Activated T-helper 17 cell treated with anti-CD3 and anti-CD28 coated beads, Interleukin-2, amount 50 U/mL, for 72 hours (primary cell): ENCODE measurements at regions not wholly inside any gene's neighbourhood (a gene's known extent, or its start where the extent isn't known, plus 50 kb on each side); places are given as distances from the start of the nearest gene placed in this dataset.

ENCODE experiments used
- ATAC-seq: fragments of 150-1000 bp; cut with Tn5 transposase; replicated peaks from 2 replicates; pipeline ENCODE4 v1.10.0; 2021; ENCODE audit warnings: mild to moderate bottlenecking, moderate library complexity
- H3K27ac Mint-ChIP-seq: one replicate; pipeline ENCODE4 v1.8.0; 2022; ENCODE audit warnings: mixed read lengths
- H3K27me3 Mint-ChIP-seq: one replicate; pipeline ENCODE4 v1.8.0; 2022; ENCODE audit warnings: mixed read lengths
- H3K36me3 Mint-ChIP-seq: one replicate; pipeline ENCODE4 v1.8.0; 2022; ENCODE audit warnings: low read depth, mild to moderate bottlenecking, mixed read lengths
- H3K4me1 Mint-ChIP-seq: one replicate; pipeline ENCODE4 v1.8.0; 2022; ENCODE audit warnings: mixed read lengths
- H3K4me3 Mint-ChIP-seq: one replicate; pipeline ENCODE4 v1.8.0; 2022; ENCODE audit warnings: mild to moderate bottlenecking, mixed read lengths
- H3K9me3 Mint-ChIP-seq: one replicate; pipeline ENCODE4 v1.8.0; 2022; ENCODE audit warnings: mixed read lengths

DNA sequence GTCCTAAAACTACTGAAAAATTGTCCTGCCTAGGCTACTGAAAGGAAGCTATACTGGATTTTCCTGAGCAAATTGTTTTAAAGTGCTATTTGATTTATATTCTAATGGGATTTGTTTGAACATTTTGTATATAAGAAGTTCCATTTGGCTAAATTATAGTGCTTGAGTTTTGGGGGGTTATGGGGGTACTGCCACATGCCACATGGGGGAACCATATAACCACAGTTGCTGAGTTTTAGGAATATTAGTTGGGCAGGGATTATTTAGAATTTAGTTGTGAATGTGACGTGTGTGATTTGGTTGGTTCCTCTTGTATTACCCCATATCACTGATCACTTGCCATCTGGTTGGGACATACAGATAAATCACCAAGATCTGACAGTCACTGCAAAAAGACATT is 224.5 kb upstream of the TAPT1 start:
- no peak overlapping the region for H3K4me3 Mint-ChIP-seq
- H3K4me1 Mint-ChIP-seq: no peaks in the 10 kb centered on the region
- no peaks in the 10 kb centered on the region for H3K36me3 Mint-ChIP-seq
- H3K27ac Mint-ChIP-seq: no peak overlapping the region
- no peaks in the 10 kb centered on the region for H3K9me3 Mint-ChIP-seq
- H3K27me3 Mint-ChIP-seq: no peaks in the 10 kb centered on the region
- no peak for ATAC-seq

DNA sequence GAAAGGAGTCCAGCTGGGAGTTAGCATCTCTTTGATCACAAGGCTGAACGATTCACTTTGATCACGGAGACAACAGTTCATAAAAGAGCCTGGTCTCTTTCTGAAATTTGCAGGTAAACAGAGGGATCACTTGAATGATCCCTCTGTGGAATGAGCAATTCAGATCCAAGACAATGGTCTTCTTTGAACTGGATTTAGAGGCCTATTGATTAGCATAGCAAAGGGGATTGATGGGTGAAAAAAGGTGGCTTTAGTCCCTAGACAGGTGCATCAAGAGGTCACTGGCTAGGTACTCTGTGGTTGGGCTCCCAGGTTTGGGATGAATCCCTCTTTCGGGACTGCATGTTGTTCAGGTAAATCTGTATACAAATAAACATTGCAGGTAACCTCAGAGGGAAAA is 223.8 kb upstream of the TAPT1 start:
- ATAC-seq: no peak
- no peak overlapping the region for H3K27ac Mint-ChIP-seq

GRCh38 chr4:16449406-16449805 is 223.1 kb upstream of the TAPT1 start:
- H3K36me3 Mint-ChIP-seq: no peaks in the 10 kb centered on the region
- no peak for ATAC-seq
- no peak overlapping the region for H3K4me3 Mint-ChIP-seq
- no peak overlapping the region for H3K27ac Mint-ChIP-seq
- no peaks in the 10 kb centered on the region for H3K27me3 Mint-ChIP-seq
- no peaks in the 10 kb centered on the region for H3K4me1 Mint-ChIP-seq
- no peaks in the 10 kb centered on the region for H3K9me3 Mint-ChIP-seq

More for the DNA sequence above, 223.8 kb upstream of the TAPT1 start:
- no peaks in the 10 kb centered on the region for H3K4me1 Mint-ChIP-seq
- no peaks in the 10 kb centered on the region for H3K36me3 Mint-ChIP-seq
- H3K27me3 Mint-ChIP-seq: no peaks in the 10 kb centered on the region
- no peaks in the 10 kb centered on the region for H3K9me3 Mint-ChIP-seq
- H3K4me3 Mint-ChIP-seq: no peak overlapping the region

DNA sequence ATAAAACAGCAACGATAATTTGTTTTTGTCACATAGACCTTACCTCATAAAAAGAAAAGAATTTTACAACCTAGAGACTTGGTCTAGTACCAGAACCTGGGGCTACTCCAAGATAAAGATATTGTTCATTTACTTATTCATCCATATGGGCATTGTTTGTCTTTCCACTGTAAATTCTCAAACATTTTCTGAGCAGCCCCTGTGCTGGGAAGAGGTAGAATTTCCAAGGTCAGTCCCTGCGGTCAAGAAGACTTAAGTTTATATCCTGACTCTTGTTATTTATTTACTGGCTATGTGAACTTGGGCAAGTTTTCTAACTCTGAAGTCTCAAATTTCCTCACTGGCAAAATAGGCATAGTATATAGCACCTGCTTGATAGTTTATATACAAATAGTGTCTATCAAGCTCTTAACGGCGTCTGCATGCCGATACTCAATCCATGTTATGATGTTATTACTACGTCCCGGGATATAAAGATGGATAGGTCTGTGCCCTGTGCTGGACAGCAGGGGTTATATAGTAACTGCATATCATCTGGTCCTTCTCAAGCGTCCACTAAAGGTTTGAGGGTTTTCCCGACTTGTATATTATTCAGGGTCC is 222.1 kb upstream of the TAPT1 start:
- Mint-ChIP-seq H3K9me3 (no peaks in the 10 kb centered on the region), H3K27ac (no peak overlapping the region), H3K27me3 (no peaks in the 10 kb centered on the region), H3K4me1 (no peaks in the 10 kb centered on the region), H3K4me3 (no peak overlapping the region), H3K36me3 (no peaks in the 10 kb centered on the region)
- ATAC-seq: no peak

- peaks cover under 1% of the 10 kb centered on the region for H3K9me3 Mint-ChIP-seq
- H3K4me1 Mint-ChIP-seq: no peaks in the 10 kb centered on the region
- no peak overlapping the region for H3K4me3 Mint-ChIP-seq
- no peak overlapping the region for H3K27ac Mint-ChIP-seq
- H3K36me3 Mint-ChIP-seq: no peaks in the 10 kb centered on the region
- no peaks in the 10 kb centered on the region for H3K27me3 Mint-ChIP-seq
- peak; percentile 34 for ATAC-seq
Observed at GRCh38 chr4:16443504-16444088, 217.3 kb upstream of the TAPT1 start.

- Mint-ChIP-seq H3K27ac (no peak overlapping the region), H3K9me3 (peaks cover 8% of the 10 kb centered on the region), H3K27me3 (no peaks in the 10 kb centered on the region), H3K4me3 (no peak overlapping the region), H3K4me1 (no peaks in the 10 kb centered on the region), H3K36me3 (no peaks in the 10 kb centered on the region)
- ATAC-seq: no peak
Observed at GRCh38 chr4:16442296-16442695, 216.0 kb upstream of the TAPT1 start.

- ATAC-seq: no peak
- H3K4me3 Mint-ChIP-seq: no peak overlapping the region
- H3K9me3 Mint-ChIP-seq: peaks cover 8% of the 10 kb centered on the region
- H3K27ac Mint-ChIP-seq: no peak overlapping the region
- no peaks in the 10 kb centered on the region for H3K36me3 Mint-ChIP-seq
- no peaks in the 10 kb centered on the region for H3K4me1 Mint-ChIP-seq
- H3K27me3 Mint-ChIP-seq: no peaks in the 10 kb centered on the region
Observed at GRCh38 chr4:16439768-16440167, 213.5 kb upstream of the TAPT1 start.

- H3K36me3 Mint-ChIP-seq: no peaks in the 10 kb centered on the region
- H3K9me3 Mint-ChIP-seq: peaks cover 8% of the 10 kb centered on the region
- no peaks in the 10 kb centered on the region for H3K4me1 Mint-ChIP-seq
- H3K27me3 Mint-ChIP-seq: no peaks in the 10 kb centered on the region
- no peak overlapping the region for H3K4me3 Mint-ChIP-seq
- ATAC-seq: no peak
- no peak overlapping the region for H3K27ac Mint-ChIP-seq
Observed at GRCh38 chr4:16438986-16439385, 212.7 kb upstream of the TAPT1 start.

GRCh38 chr4:16437836-16438235 is 211.6 kb upstream of the TAPT1 start:
- Mint-ChIP-seq H3K4me1 (no peaks in the 10 kb centered on the region), H3K27ac (no peak overlapping the region), H3K9me3 (peaks cover 8% of the 10 kb centered on the region), H3K36me3 (no peaks in the 10 kb centered on the region), H3K4me3 (no peak overlapping the region), H3K27me3 (no peaks in the 10 kb centered on the region)
- ATAC-seq: no peak

DNA sequence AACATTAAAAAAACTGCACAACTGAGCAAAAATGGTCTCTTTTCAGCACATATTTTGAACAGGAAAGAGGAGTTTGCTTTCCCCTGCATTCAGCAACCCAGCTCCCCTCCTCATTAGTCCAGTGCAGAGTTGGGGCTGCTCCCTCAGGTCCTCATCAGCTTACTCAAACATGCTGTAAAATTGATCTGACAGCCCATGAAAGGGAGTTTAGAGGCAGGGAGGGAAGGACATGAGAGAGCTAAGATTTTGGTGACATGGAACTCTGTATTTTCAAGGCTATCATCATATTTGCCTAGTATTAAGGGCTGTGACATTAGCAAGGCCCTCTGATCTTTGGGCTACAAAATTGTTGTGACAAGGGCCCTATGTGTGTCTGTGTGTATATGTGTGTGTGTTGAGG is 205.6 kb upstream of the TAPT1 start:
- no peaks in the 10 kb centered on the region for H3K4me1 Mint-ChIP-seq
- H3K27ac Mint-ChIP-seq: no peak overlapping the region
- H3K4me3 Mint-ChIP-seq: no peak overlapping the region
- H3K9me3 Mint-ChIP-seq: peaks cover 3% of the 10 kb centered on the region
- ATAC-seq: no peak
- peaks cover 8% of the 10 kb centered on the region for H3K27me3 Mint-ChIP-seq
- H3K36me3 Mint-ChIP-seq: no peaks in the 10 kb centered on the region

- Mint-ChIP-seq H3K27me3 (peaks cover 1% of the 10 kb centered on the region), H3K27ac (no peak overlapping the region), H3K4me1 (no peaks in the 10 kb centered on the region), H3K36me3 (no peaks in the 10 kb centered on the region), H3K9me3 (peaks cover 6% of the 10 kb centered on the region), H3K4me3 (no peak overlapping the region)
- ATAC-seq: no peak
Observed at GRCh38 chr4:16418814-16419213, 192.5 kb upstream of the TAPT1 start.

- H3K36me3 Mint-ChIP-seq: no peaks in the 10 kb centered on the region
- no peaks in the 10 kb centered on the region for H3K4me1 Mint-ChIP-seq
- peaks cover 3% of the 10 kb centered on the region for H3K27me3 Mint-ChIP-seq
- H3K4me3 Mint-ChIP-seq: no peak overlapping the region
- ATAC-seq: no peak
- no peak overlapping the region for H3K27ac Mint-ChIP-seq
- H3K9me3 Mint-ChIP-seq: peaks cover 6% of the 10 kb centered on the region
Observed at GRCh38 chr4:16417198-16417597, 190.9 kb upstream of the TAPT1 start.

DNA sequence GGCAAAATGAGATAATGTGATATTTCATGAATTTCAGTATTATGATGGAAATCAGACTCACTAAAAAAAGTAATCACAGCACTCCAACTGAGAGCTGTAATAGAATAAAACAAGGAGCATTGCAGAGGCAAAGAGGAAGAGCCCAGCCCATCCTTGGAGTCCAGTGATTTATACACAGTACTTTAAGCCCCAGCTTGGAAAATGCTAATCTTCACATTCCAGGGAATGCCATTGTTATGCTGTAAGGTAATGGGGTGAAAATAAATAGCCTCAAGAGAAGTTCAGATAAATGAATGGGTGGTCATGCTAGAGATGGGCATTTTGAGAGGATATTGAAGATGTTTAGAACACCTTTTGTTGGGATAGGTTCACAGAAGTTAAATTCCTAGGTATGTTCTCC is 190.3 kb upstream of the TAPT1 start:
- H3K9me3 Mint-ChIP-seq: peaks cover 6% of the 10 kb centered on the region
- no peak overlapping the region for H3K4me3 Mint-ChIP-seq
- no peak for ATAC-seq
- no peaks in the 10 kb centered on the region for H3K36me3 Mint-ChIP-seq
- H3K27ac Mint-ChIP-seq: no peak overlapping the region
- H3K27me3 Mint-ChIP-seq: peaks cover 3% of the 10 kb centered on the region
- no peaks in the 10 kb centered on the region for H3K4me1 Mint-ChIP-seq

- ATAC-seq: no peak
- H3K27me3 Mint-ChIP-seq: peaks cover 3% of the 10 kb centered on the region
- H3K27ac Mint-ChIP-seq: no peak overlapping the region
- no peaks in the 10 kb centered on the region for H3K4me1 Mint-ChIP-seq
- H3K36me3 Mint-ChIP-seq: no peaks in the 10 kb centered on the region
- H3K4me3 Mint-ChIP-seq: no peak overlapping the region
- H3K9me3 Mint-ChIP-seq: peaks cover 4% of the 10 kb centered on the region
Observed at GRCh38 chr4:16415751-16416150, 189.5 kb upstream of the TAPT1 start.

- H3K4me3 Mint-ChIP-seq: no peak overlapping the region
- no peaks in the 10 kb centered on the region for H3K4me1 Mint-ChIP-seq
- ATAC-seq: no peak
- no peaks in the 10 kb centered on the region for H3K36me3 Mint-ChIP-seq
- peaks cover 6% of the 10 kb centered on the region for H3K27me3 Mint-ChIP-seq
- no peaks in the 10 kb centered on the region for H3K9me3 Mint-ChIP-seq
- H3K27ac Mint-ChIP-seq: no peak overlapping the region
Observed at GRCh38 chr4:16413814-16414555, 187.7 kb upstream of the TAPT1 start.
